HG02571 (cell line): ENCODE measurements at regions not wholly inside any gene's neighbourhood (a gene's known extent, or its start where the extent isn't known, plus 50 kb on each side); places are given as distances from the start of the nearest gene placed in this dataset.
"Not testable (repeated sequence)": the region's sequence is repeated elsewhere in the genome, so short reads cannot be mapped to it uniquely, and the experiment has no call there.

Experiments used
- ATAC-seq: cut with Tn5 transposase; IDR thresholded peaks from one replicate; pipeline ENCODE4 v1.9.1; 2021; ENCODE audit warnings: mild to moderate bottlenecking, moderate library complexity; ENCODE audit not compliant: unreplicated experiment

DNA sequence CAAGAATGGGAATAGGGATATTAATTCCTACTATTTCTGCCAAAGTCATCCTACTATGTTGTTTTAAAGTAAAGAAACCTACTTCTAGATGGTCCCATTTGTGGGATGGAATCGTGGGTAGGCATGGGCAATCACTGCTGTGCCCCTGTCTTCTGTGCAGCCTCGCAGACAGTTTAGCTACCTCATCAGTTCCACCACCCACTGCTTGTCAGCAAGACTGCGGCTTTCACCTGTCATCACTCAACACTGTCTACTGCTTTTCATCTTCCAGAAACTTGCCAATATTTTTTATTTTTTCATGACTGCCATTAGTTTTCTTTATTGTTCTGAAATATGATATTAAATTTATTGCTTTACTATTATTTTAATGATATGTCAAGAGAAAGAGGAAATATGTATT, 368.1 kb upstream of the KYNU start:
- ATAC-seq: no peak

DNA sequence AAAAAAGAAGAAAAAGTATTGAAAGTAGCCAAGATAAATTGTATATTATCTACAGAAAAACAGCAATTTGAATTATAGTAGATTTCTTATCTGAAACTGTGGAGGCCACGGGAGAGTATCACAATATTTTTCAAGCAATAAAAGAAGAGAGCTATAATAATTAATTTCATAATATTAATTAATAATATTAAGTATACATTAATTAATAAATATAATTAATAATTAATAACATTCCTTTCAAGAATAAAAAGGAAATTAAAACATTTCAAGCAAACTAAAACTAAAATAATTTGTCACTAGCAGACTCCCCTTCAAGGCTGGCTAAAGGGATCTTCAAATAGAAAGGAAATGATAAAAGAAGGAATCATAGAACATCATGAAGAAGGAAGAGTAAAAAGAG, 372.7 kb upstream of the KYNU start:
- no peak for ATAC-seq

DNA sequence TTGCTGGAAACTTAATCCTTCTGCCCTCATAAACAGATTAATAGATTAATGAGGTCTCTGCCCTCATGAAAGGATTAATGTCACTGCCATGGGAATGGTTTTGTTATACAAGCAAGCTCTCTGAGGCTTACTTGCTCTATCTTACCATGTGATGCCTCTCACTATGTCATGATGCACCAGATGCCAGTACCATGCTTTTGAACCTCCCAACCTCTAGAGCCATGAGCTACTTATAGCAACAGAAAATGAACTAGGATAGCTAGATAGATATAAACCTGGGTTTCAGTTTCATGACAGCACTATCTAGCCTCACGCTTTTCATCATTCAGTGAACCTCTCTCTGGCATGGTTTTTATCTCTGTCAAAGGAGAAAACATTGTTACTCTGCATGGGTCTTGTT, 371.6 kb upstream of the LRP1B start:
- ATAC-seq: no peak

DNA sequence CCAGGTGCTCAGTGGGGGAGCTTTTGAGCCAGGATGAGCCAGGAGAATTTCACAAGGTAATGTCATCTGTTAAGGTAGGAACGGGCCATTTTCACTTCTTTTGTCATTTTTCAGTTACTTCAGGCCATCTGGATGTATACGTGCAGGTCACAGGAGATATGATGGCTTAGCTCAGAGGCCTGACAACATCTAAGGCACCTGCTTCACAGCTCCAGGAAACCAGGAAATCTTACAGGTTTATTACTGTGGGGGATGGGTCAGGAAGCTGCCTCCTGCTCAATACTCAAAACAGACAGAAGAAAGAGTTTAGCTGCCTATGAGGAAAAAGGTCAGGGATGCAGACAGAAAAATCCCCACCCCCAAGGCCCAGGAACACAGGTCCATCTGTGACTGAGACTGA, 364.3 kb upstream of the LRP1B start:
- ATAC-seq: no peak

DNA sequence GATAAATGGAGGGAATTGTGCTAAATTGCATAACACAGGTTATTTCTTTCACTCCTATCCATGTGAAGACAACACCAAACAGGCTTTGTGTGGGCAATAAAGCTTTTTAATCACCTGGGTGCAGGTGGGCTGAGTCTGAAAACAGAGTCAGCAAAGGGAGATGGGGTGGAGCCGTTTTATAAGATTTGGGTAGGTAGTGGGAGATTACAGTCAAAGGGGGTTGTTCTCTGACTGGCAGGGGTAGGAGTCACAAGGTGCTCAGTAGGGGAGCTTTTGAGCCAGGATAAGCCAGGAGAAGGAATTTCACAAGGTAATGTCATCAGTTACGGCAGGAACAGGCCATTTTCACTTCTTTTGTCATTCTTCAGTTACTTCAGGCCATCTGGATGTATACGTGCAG, 358.8 kb upstream of the LRP1B start:
- ATAC-seq: not testable (repeated sequence)

DNA sequence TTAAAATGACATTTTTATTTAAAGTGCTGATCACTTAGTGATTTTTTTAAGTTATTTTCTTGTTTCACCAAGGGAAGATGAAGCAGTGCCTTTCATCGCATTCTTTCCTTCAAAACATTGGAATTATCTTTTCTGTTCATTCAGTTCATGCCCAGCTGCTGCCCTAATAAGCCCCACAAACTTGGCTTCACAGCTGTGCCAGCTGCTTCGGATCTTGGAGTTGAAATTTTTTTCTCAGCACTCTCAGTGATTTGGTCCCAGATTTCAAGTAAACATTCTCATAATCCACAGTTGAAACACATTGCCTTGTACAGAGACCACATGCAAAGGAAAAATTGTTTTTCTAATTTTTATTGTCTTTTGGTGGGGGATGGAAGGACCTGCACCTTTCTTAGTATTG, 353.3 kb upstream of the LRP1B start:
- ATAC-seq: no peak

DNA sequence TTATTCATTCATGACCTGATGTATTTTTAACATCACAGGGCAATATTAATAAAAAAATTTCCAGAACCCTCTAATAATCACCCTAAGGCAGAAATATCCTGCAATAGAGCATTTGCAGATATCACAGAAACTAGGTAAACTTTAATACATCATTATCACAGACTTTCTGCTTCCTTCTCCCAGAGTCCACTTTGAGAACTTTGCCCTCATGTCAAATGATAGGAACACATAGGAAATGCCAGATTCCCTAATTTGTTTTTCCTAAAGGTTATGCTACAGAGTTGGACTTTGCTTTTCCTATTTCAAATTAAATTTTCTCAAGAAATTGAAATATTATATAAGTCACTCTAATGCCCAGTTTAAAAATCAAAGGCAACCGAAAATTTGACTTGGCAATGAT, 352.8 kb upstream of the LRP1B start:
- no peak for ATAC-seq

DNA sequence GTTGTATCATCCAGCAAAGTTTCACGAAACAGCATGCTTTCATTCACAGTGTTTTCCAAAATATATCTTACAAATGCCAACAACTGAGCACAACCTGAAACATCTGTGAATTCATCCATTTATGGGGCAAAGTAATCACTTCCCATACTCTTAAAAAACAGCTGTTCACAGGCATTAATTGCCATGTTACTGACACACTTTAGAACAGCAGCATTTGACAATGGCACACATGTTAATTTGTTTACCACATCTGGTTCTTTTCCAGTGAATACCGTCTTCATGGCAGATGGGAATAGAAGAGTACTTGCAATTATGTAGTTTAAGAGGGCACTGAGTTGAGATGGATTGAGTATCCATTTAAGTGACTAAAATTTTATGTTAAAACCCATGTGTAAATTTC, 347.4 kb upstream of the LRP1B start:
- ATAC-seq: no peak

DNA sequence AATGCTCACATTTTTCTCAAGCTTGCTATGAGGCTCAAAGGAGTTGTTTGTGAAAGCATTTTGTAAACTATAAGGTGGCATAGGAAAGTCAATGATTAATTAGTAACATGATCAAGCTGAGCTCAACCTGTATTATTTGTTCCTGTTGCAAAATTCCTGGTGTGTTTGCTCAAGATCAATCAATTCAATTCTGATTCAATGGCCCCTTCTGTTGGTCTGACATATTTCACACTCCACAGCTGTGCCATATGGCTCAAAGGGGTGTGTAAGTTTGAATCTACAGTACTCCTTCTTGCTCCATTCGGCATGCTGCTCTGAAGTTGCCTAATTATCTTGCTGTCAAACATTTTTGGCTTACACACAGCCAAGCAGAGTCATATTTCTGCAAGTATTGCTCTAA, 341.6 kb upstream of the LRP1B start:
- no peak for ATAC-seq

DNA sequence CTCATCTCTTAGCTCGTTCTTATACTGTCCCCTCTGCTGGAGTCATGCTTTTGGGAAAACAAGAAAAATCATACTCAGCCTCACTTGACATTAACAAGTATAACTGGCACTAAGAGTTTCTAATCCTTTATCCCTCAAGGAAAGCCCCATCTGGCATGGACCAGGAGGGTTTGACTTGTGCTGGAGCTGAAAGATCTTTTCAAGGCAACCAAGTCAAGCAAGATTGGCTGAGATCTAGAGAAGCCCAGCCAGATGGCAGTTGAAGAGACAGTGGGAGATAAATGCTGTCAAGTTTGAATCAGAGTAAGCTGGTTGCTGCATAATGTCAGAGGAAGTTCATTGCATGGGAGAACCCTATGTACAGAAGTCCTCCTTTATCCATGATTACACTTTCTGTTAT, 336.5 kb upstream of the LRP1B start:
- ATAC-seq: no peak

DNA sequence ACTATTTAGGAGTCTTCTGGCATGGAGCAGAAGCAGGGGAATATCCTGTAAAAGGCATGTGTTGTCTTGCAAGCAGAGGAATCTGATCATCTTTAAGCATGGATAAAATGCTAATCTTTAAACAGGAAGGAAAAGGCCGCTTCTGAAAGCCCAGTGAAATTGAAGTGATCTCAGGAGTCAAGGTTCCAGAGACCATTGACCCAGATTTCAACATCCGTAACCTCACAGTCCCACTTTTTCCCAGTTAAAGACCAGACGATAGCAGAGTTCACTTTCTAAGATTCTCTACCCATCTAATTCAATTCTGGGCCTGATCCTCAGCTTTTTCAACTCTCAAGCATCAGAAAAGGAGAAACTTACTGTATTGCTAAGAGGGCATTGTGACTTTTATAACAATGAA, 332.2 kb upstream of the LRP1B start:
- no peak for ATAC-seq

DNA sequence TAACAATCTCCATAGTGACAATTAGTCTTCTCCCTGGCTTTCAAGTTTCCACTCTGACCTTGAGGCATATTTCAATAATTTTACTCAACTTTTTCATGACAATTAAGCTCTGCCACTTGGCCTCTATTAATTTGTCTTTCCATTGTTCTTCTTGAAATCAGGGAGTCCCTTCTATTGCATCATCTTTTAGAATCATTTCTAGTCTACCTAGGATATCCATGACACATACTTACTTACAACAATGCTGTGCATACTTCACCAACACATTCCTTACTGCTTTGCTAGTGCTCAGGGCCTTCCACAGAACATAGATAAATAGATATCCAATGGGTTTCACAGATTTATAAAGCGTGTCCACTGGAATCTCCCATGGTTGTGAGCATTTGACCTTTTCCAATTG, 331.5 kb upstream of the LRP1B start:
- no peak for ATAC-seq

DNA sequence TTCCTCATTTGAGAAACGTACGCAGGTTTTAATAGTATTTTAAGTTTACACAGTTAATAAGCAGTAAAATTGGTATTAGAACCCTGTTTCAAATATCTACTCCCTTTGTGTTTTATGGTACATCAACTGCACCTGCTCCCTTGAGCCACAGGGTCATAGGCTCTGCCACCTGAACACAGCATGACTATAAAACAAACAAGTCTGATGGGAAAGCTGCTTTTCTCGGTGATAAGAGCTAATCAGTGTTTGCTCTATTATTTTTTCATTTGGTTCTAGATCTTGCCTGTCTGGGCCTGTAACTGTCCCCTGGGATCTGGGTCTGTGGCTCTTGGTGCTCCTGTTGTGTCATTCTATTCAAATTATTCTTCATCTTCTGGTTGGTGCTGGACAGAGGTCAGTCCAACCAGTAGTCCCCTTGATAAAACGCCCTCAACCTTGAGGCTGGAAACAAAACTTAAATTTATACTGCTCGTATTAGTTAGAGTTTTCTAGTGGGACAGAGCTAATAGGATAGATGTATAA, 314.8 kb upstream of the LRP1B start:
- no peak for ATAC-seq

DNA sequence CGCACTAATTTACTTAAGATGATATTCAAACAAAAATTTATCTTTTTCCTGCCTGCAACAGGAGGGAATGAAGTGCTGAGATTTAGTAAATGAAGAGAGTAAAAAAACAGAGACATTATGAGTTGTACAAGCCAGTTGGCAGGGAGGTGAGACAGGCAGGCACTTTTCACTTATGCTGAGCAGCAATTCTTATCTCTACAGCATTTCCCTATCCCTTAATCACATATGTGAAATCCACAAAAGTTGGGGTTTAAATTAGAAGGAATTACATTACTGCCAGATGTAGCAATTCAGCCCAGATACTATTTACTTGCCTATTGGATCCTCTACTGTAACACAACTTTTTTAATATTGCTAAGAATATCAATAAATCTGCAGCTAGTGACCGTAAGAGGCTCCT, 314.2 kb upstream of the LRP1B start:
- no peak for ATAC-seq

DNA sequence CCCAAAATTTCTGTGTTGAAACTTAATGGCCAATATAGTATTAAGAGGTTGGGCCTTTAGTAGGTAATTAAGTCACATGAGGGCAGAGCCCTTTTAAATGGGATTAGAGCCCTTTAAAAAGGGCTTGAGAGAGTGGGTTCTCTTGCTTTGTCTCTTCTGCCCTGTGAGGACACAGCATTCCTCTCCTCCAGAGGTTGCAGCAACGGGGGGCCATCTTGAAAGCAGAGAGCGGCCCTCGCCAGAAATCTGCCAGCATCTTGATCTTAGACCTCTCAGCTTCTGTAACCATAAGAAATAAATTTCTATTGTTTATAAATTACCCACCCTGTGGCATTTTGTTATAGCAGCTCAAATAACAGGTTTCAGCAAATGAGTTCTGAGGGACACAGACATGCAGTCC, 305.0 kb upstream of the LRP1B start:
- no peak for ATAC-seq

DNA sequence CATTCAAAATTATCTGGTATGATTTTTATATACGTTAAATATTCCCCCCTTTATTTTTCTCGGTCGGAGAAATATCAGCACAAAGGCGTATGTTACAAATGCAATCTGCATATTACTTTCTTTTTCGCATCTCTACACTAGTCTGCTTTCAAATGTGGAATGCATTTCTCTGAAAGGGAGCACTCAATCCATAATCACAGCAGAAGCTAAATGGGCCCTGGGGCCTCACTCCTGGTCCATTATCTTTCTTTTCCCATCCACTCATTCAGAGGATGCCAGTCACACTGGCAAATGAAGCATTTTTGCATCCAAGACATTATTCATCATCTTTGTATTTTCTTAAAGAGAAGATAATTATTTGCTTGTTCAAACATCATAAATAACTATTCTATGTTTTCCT, 295.2 kb upstream of the LRP1B start:
- no peak for ATAC-seq

DNA sequence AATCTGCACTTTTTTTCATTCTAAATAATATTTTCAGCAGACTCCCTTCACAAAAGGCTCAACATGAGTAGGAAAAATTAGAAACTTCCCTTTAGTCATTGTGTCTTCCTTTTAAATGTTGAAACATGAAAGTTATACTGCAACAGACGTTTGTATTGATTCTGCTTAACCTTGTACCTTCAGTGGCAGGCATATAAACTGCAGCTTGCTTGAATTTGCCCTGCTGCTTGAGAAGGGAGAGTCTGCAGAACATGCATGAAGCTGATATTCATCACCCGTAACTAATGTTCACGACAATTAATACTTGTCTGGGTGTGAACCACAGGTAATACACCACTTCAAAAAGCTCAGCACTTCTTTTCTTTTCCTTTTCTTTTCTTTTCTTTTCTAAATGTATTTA, 294.7 kb upstream of the LRP1B start:
- ATAC-seq: no peak

DNA sequence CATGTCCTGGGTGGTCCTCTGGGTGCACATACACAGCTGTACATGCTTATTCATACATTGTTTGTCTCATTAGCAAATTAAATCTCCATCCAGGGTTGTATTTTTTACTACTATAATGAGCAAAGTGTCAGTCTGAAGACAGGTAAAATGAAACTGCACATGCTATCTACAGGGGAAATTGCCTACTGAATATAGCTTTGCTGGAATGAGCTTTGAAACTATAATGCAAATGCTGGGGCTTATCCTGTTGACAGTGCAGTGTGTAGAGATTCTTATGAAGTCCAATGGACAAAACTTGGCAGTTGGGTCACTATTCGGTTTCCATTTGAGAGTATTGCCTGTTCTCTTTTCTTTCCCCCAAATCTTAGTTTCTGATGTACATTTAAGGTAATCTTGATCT, 292.8 kb upstream of the LRP1B start:
- no peak for ATAC-seq

DNA sequence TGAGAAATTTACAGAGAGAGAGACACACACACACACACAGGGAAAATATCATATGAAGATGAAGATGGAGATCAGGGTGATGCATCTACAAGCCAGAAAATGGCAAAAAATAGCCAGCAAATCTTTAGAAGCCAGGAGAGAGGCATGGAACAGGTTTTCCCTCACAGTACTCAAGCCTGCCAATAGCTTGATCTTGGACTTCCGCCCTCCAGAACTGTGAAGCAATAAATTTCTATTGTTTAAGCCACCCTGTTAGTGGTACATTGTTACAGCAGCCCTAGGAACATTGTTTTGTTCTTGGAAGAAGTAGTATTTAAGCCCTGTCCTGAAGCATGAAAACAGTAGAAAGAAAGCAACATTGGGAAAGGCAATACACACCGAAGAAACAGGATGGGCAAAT, 292.0 kb upstream of the LRP1B start:
- no peak for ATAC-seq

DNA sequence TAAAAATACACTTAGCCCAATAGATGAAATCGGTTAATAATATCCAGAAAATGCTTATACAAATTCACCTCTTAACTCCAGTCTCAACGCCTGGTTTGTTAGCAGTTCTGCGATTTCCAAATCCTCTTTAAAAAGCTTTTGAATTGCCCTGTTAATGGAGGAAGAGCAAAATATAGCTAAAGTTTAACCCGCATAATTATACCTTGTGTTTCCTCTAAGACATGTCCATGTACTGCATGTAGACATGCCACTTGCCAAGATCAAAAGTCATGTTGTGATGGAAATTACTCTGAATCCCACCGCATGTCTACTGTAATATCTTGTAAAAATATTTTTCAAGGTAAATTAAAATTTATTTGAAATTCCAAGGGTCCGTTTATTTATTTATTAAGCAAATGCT, 291.2 kb upstream of the LRP1B start:
- ATAC-seq: no peak

DNA sequence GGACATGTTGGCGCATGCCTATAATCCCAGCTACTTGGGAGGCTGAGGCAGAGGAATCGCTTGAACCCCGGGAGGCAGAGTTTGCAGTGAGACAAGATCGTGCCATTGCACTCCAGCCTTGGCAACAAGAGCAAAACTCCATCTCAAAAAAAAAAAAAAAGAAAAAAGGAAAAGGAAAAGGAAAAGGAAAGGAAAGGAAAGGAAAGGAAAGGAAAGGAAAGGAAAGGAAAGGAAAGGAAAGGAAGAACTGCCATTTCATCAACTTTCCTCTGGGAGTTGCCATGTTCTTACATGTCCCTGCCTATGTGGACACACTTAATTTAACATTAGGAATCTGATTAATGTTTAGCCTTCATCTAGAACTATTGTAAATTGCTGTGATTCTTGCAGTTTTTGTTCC, 287.9 kb upstream of the LRP1B start:
- not testable (repeated sequence) for ATAC-seq

DNA sequence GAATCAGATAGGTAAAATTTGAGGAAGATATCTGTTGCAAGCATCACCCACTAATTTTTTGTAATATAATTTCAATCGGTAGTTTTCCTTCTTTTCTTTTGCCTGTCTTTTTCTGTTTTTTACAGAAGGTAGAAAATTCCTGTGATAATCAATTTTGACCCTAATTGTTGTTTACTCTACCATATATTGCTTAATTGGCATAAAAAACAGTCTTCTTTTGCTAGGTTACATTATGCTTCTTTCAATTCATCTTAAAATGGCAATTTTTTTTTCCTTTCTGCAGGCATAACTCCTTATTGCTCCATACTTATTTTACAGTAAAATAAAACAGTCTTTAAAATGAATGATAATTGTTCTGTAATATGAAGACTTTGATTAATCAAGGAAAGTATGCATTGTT, 286.2 kb upstream of the LRP1B start:
- ATAC-seq: no peak

DNA sequence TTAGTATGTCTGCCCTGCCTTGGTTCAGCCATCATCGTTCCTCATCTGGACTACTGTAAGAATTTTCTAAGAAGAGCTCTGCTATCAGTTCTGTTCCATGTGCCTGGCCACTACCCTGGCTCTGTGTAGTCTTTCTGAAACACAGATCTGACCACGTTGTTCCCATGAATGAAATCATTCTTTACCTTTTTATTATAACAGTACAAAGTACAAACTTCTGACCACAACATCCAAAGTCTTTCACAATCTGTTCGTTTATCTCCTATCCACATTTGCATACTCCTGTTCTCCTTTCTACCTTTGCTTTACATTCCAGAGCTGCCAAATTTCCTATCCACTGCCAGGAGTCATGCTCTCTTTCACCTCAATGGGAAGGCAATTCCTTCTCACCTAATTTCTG, 284.6 kb upstream of the LRP1B start:
- ATAC-seq: no peak

DNA sequence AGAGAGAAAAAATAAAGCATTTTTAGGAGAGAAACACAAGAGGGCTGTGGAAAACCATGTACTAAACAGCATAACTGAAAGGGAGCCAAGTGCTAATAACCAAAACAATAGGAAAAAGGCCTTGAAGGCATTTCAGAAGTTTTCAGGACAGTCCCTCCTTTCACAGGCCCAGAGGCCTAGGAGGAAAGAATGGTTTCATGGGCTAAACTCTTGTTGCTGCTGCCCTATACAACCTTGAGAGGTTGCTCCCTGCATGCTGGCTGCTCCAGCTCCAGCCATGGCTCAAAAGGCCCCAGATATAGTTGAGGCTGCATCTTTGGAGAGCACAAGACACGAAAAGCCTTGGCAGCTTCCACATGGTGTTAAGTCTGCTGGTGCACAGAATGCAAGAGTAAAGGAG, 267.4 kb upstream of the LRP1B start:
- ATAC-seq: no peak
